SK-N-SH (cell line): ENCODE measurements at regions not wholly inside any gene's neighbourhood (a gene's known extent, or its start where the extent isn't known, plus 50 kb on each side); places are given as distances from the start of the nearest gene placed in this dataset.

ENCODE experiments used
- EP300 ChIP-seq, 2 experiments: IDR thresholded peaks; 2 replicates each; pipeline versions ENCODE4 v1.4.0 to v1.6.1; 2012; ENCODE audit warnings: borderline replicate concordance in 1 of 2, low read depth in 1 of 2, low read length in 1 of 2
- GABPA ChIP-seq: IDR thresholded peaks from 2 replicates; pipeline ENCODE4 v1.4.0; 2012; ENCODE audit warnings: low read depth, mild to moderate bottlenecking
- POLR2AphosphoS5 ChIP-seq: IDR thresholded peaks from 2 replicates; pipeline ENCODE4 v1.6.1; 2012; ENCODE audit warnings: low read depth, low read length
- RAD21 ChIP-seq: IDR thresholded peaks from 2 replicates; pipeline ENCODE4 v1.6.1; 2012; ENCODE audit warnings: mild to moderate bottlenecking, low read length
- YY1 ChIP-seq: IDR thresholded peaks from 2 replicates; pipeline ENCODE4 v1.4.0; 2012; ENCODE audit warnings: low read depth, mild to moderate bottlenecking
- TF ChIP-seq, protein P1 (sequence below): fragments of 200-600 bp; sonication (generic); IDR thresholded peaks from 2 replicates; pipeline ENCODE4 v1.6.1; 2017; ENCODE audit warnings: antibody characterized with exemption, mild to moderate bottlenecking, moderate library complexity
- TF ChIP-seq, protein P2 (sequence below): IDR thresholded peaks from 2 replicates; pipeline ENCODE4 v1.6.1; 2012; ENCODE audit warnings: mild to moderate bottlenecking, low read depth, low read length, moderate library complexity

DNA sequence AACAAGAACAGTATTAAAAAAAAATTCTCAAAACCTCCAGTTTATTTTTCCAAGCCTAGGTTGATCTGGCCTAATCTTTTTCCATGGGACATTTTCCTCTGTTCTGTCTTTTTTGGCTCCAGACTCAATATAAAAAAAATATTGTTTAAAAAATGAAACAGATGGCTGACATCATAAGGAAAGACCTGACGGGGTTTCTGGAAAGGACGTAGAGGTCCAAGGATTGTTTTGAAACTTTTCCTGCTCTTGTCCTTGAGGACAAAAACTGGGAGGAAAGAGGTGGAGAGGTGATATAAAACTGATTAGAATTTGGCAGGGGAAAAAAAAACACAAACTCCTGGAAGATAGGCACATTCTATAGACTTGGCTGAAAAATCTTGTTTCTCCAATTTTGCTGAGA lies 211.4 kb upstream of the CDH11 start:
- TF ChIP-seq, protein P1, sequence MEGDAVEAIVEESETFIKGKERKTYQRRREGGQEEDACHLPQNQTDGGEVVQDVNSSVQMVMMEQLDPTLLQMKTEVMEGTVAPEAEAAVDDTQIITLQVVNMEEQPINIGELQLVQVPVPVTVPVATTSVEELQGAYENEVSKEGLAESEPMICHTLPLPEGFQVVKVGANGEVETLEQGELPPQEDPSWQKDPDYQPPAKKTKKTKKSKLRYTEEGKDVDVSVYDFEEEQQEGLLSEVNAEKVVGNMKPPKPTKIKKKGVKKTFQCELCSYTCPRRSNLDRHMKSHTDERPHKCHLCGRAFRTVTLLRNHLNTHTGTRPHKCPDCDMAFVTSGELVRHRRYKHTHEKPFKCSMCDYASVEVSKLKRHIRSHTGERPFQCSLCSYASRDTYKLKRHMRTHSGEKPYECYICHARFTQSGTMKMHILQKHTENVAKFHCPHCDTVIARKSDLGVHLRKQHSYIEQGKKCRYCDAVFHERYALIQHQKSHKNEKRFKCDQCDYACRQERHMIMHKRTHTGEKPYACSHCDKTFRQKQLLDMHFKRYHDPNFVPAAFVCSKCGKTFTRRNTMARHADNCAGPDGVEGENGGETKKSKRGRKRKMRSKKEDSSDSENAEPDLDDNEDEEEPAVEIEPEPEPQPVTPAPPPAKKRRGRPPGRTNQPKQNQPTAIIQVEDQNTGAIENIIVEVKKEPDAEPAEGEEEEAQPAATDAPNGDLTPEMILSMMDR = no peak
- TF ChIP-seq POLR2AphosphoS5 (no peak), RAD21 (no peak), GABPA (no peak), YY1 (no peak), EP300 (IDR thresholded peaks at IDR 0.05; ENCODE audit: borderline replicate concordance in 1 of 2, low read depth in 1 of 2, low read length in 1 of 2) (no peak)
- TF ChIP-seq, protein P2, sequence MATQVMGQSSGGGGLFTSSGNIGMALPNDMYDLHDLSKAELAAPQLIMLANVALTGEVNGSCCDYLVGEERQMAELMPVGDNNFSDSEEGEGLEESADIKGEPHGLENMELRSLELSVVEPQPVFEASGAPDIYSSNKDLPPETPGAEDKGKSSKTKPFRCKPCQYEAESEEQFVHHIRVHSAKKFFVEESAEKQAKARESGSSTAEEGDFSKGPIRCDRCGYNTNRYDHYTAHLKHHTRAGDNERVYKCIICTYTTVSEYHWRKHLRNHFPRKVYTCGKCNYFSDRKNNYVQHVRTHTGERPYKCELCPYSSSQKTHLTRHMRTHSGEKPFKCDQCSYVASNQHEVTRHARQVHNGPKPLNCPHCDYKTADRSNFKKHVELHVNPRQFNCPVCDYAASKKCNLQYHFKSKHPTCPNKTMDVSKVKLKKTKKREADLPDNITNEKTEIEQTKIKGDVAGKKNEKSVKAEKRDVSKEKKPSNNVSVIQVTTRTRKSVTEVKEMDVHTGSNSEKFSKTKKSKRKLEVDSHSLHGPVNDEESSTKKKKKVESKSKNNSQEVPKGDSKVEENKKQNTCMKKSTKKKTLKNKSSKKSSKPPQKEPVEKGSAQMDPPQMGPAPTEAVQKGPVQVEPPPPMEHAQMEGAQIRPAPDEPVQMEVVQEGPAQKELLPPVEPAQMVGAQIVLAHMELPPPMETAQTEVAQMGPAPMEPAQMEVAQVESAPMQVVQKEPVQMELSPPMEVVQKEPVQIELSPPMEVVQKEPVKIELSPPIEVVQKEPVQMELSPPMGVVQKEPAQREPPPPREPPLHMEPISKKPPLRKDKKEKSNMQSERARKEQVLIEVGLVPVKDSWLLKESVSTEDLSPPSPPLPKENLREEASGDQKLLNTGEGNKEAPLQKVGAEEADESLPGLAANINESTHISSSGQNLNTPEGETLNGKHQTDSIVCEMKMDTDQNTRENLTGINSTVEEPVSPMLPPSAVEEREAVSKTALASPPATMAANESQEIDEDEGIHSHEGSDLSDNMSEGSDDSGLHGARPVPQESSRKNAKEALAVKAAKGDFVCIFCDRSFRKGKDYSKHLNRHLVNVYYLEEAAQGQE = no peak
